HepG2 (cell line): ENCODE measurements at regions not wholly inside any gene's neighbourhood (a gene's known extent, or its start where the extent isn't known, plus 50 kb on each side); places are given as distances from the start of the nearest gene placed in this dataset.
A peak's percentile ranks its signal among the peaks of the same experiment; 100 is the strongest.

Source experiments
- ARID2 ChIP-seq: sonication (generic); formaldehyde crosslinking; IDR thresholded peaks from 2 replicates; pipeline ENCODE4 v1.8.1; 2022; ENCODE audit warnings: mild to moderate bottlenecking, missing genetic modification reagents, borderline replicate concordance
- GABPB1 ChIP-seq: IDR thresholded peaks from 2 replicates; pipeline ENCODE4 v1.6.1; 2016; ENCODE audit warnings: mild to moderate bottlenecking, missing genetic modification reagents, moderate library complexity, missing compliant biosample characterization
- HDAC2 ChIP-seq: sonication (generic); formaldehyde crosslinking; IDR thresholded peaks from 2 replicates; pipeline ENCODE4 v1.4.0; 2020; ENCODE audit warnings: missing genetic modification reagents
- KAT8 ChIP-seq: IDR thresholded peaks from 2 replicates; pipeline ENCODE4 v1.6.1; 2016; ENCODE audit warnings: missing genetic modification reagents, missing compliant biosample characterization
- POGZ ChIP-seq: sonication (generic); formaldehyde crosslinking; IDR thresholded peaks from 2 replicates; pipeline ENCODE4 v1.4.0; 2020; ENCODE audit warnings: mild to moderate bottlenecking, missing genetic modification reagents
- SAP130 ChIP-seq: IDR thresholded peaks from 2 replicates; pipeline ENCODE4 v1.6.1; 2016; ENCODE audit warnings: low read depth
- ZNF205 ChIP-seq: IDR thresholded peaks from 2 replicates; pipeline ENCODE4 v1.6.1; 2018; ENCODE audit warnings: missing biosample characterization, missing genetic modification reagents
- ZNF546 ChIP-seq: sonication (generic); formaldehyde crosslinking; conservative IDR thresholded peaks from 2 replicates; pipeline ENCODE4 v1.8.1; 2023; ENCODE audit warnings: mild to moderate bottlenecking, missing genetic modification reagents
- ZNF776 ChIP-seq: sonication (generic); formaldehyde crosslinking; IDR thresholded peaks from 2 replicates; pipeline ENCODE4 v1.4.0; 2020; ENCODE audit warnings: mild to moderate bottlenecking, missing genetic modification reagents
- TF ChIP-seq, protein P1 (sequence below): sonication (generic); formaldehyde crosslinking; IDR thresholded peaks from 2 replicates; pipeline ENCODE4 v1.4.0; 2020; ENCODE audit warnings: mild to moderate bottlenecking, missing genetic modification reagents
- TF ChIP-seq, protein P2 (sequence below): sonication (generic); formaldehyde crosslinking; IDR thresholded peaks from 2 replicates; pipeline ENCODE4 v1.9.0; 2021; ENCODE audit warnings: missing genetic modification reagents, borderline replicate concordance
- TF ChIP-seq, protein P3 (sequence below): IDR thresholded peaks from 2 replicates; pipeline ENCODE4 v1.4.0; 2020; ENCODE audit warnings: mild to moderate bottlenecking, missing genetic modification reagents

DNA sequence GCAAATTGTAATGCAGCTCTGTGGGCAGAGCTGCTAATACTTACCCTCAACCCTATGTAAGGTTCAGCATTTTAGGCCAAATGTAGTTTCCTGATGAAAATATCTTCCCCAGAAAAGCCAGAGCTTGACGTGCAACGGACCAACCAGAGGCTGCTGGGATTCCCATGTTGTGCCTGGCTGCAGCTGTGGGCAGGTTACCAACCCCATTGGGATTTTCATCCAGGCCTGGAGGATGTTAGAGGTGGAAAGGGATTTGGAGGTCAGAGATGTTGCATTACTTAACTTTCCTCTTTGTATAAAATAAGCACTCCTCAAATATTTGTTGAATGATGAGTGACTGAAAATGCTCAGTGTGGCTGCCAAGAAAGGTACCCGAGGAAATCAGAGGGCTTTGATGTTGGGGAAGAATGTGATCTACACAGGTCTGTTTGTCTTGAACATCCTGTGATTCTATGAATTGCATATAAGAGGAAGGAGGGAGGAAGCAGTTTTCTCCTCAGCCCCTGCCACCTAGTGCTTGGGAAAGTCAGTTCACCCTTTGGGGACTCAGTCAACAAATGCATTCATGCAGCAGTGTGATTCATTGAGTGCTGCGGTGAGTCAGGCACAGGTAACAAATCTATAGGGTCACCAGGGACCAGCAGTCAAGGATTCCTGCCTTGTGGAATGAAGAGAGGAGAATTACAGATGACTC is 487.2 kb downstream of the RPS24 start (continued):
- TF ChIP-seq, protein P1, sequence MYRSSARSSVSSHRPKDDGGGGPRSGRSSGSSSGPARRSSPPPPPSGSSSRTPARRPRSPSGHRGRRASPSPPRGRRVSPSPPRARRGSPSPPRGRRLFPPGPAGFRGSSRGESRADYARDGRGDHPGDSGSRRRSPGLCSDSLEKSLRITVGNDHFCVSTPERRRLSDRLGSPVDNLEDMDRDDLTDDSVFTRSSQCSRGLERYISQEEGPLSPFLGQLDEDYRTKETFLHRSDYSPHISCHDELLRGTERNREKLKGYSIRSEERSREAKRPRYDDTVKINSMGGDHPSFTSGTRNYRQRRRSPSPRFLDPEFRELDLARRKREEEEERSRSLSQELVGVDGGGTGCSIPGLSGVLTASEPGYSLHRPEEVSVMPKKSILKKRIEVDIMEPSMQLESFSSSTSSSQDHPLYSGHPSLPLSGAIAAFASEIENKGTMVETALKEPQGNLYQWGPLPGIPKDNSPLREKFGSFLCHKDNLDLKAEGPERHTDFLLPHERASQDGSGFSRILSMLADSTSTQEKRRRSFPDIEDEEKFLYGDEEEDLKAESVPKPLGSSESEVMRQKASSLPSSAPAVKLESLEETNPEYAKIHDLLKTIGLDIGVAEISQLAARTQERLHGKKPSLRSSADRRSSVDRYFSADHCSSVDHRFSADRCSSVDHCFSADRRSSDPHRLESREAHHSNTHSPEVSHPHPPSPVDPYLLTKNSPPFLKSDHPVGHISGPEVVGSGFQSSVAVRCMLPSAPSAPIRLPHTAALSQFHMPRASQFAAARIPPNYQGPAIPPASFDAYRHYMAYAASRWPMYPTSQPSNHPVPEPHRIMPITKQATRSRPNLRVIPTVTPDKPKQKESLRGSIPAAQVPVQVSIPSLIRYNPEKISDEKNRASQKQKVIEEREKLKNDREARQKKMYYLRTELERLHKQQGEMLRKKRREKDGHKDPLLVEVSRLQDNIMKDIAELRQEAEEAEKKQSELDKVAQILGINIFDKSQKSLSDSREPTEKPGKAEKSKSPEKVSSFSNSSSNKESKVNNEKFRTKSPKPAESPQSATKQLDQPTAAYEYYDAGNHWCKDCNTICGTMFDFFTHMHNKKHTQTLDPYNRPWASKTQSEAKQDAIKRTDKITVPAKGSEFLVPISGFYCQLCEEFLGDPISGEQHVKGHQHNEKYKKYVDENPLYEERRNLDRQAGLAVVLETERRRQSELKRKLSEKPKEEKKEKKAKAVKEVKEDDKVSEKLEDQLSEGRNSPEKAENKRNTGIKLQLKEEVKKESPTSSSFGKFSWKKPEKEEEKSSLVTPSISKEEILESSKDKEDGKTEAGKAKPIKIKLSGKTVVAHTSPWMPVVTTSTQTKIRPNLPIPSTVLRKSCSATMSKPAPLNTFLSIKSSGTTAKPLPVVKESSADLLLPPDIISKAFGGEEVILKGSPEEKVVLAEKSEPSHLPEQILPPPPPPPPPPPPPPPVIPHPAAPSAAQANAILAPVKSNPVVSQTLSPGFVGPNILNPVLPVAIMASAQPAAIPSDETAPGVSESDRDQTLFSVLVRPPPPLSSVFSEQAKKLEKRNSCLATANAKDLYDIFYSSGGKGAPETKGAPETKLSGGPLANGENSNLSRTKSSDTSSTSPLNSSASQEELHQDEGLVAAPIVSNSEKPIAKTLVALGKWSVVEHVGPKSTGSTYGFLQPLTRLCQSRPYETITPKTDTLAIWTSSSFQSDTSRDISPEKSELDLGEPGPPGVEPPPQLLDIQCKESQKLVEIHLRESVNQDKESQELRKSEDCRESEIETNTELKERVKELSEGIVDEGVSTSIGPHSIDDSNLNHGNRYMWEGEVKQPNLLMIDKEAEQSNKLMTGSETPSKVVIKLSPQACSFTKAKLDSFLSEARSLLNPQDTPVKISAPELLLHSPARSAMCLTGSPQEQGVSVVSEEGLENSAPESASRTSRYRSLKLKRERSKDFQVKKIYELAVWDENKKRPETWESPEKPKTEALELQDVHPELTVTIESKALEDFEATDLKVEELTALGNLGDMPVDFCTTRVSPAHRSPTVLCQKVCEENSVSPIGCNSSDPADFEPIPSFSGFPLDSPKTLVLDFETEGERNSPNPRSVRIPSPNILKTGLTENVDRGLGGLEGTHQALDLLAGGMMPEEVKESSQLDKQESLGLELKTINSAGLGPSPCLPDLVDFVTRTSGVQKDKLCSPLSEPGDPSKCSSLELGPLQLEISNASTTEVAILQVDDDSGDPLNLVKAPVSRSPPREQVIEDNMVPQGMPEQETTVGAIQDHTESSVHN (CRISPR knock-in tag): no peak
- TF ChIP-seq POGZ (CRISPR knock-in tag): 0 out of 2 replicates have a peak, but pooled peaks have one; percentile 20
- no peak for TF ChIP-seq ZNF546 (CRISPR knock-in tag)
- 0 out of 2 replicates have a peak, but pooled peaks have one; percentile 28 for TF ChIP-seq KAT8 (CRISPR knock-in tag)
- 0 out of 2 replicates have a peak, but pooled peaks have one; percentile 16 for TF ChIP-seq GABPB1 (CRISPR knock-in tag)
- no peak for TF ChIP-seq ZNF776
- TF ChIP-seq SAP130: peak; percentile 60
- TF ChIP-seq HDAC2 (CRISPR knock-in tag): peak; percentile 33; the same call in 1 of the 2 replicates
- TF ChIP-seq ARID2 (CRISPR knock-in tag): no peak
- TF ChIP-seq, protein P2, sequence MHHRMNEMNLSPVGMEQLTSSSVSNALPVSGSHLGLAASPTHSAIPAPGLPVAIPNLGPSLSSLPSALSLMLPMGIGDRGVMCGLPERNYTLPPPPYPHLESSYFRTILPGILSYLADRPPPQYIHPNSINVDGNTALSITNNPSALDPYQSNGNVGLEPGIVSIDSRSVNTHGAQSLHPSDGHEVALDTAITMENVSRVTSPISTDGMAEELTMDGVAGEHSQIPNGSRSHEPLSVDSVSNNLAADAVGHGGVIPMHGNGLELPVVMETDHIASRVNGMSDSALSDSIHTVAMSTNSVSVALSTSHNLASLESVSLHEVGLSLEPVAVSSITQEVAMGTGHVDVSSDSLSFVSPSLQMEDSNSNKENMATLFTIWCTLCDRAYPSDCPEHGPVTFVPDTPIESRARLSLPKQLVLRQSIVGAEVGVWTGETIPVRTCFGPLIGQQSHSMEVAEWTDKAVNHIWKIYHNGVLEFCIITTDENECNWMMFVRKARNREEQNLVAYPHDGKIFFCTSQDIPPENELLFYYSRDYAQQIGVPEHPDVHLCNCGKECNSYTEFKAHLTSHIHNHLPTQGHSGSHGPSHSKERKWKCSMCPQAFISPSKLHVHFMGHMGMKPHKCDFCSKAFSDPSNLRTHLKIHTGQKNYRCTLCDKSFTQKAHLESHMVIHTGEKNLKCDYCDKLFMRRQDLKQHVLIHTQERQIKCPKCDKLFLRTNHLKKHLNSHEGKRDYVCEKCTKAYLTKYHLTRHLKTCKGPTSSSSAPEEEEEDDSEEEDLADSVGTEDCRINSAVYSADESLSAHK (CRISPR knock-in tag): no peak
- TF ChIP-seq, protein P3, sequence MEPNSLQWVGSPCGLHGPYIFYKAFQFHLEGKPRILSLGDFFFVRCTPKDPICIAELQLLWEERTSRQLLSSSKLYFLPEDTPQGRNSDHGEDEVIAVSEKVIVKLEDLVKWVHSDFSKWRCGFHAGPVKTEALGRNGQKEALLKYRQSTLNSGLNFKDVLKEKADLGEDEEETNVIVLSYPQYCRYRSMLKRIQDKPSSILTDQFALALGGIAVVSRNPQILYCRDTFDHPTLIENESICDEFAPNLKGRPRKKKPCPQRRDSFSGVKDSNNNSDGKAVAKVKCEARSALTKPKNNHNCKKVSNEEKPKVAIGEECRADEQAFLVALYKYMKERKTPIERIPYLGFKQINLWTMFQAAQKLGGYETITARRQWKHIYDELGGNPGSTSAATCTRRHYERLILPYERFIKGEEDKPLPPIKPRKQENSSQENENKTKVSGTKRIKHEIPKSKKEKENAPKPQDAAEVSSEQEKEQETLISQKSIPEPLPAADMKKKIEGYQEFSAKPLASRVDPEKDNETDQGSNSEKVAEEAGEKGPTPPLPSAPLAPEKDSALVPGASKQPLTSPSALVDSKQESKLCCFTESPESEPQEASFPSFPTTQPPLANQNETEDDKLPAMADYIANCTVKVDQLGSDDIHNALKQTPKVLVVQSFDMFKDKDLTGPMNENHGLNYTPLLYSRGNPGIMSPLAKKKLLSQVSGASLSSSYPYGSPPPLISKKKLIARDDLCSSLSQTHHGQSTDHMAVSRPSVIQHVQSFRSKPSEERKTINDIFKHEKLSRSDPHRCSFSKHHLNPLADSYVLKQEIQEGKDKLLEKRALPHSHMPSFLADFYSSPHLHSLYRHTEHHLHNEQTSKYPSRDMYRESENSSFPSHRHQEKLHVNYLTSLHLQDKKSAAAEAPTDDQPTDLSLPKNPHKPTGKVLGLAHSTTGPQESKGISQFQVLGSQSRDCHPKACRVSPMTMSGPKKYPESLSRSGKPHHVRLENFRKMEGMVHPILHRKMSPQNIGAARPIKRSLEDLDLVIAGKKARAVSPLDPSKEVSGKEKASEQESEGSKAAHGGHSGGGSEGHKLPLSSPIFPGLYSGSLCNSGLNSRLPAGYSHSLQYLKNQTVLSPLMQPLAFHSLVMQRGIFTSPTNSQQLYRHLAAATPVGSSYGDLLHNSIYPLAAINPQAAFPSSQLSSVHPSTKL (CRISPR knock-in tag): peak; percentile 70
- TF ChIP-seq ZNF205: 0 out of 2 replicates have a peak, but pooled peaks have one; percentile 20
